HT-29 (cell line): ENCODE measurements at regions not wholly inside any gene's neighbourhood (a gene's known extent, or its start where the extent isn't known, plus 50 kb on each side); places are given as distances from the start of the nearest gene placed in this dataset.

Source experiments
- DNase-seq: peaks from one replicate; pipeline ENCODE4 v3.0.0-alpha.2; 2015; ENCODE audit warnings: low spot score

- DNase-seq: no peak
Measured at GRCh38 chr6:112717401-112717800, 370.3 kb downstream of the RFPL4B start.

DNA sequence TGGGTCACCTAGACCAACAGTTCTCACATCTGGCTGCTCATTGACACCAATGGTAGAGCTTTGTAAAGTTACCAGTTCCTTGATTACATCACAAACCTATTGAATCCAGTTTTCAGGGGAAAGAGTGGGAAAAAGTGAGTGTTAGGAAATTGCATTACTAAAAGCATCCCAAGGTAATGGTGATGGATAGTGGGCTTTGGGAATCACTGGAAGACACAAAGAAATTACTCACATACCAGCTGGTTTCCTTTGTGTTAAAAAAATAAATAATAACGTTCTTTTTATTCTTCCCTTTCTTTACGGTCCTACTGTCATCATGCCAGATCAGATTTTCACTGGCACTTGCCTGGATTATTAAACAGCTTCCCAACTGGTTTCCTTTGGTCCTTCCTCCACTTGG lies 370.7 kb downstream of the RFPL4B start:
- no peak for DNase-seq

DNA sequence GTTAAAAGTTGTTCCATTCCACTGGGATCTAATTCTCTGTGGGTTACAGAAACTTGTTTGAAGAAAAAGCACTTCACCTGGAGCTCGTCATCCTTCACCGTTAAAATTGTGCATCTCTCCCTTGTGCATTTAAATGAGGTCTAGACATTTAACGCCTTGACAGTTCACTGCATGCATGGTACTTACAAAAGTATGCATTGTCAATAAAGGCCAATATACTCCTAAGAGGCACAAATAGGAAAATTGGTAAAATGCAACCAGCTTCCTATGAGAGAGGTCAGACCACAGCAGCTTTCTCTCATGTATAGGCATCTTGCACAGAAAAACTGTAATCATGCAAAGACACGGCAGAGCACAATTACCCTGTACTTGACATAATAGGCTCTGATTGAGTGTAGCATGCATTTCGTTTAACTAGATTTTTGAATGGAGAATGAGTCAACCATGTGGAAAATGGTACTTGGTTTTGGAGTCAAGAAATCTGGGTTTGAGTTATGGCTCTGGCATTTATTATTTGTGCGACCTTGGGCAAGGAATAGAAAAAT lies 378.5 kb downstream of the RFPL4B start:
- no peak for DNase-seq

- no peak for DNase-seq
Measured at GRCh38 chr6:112735129-112735528, 388.0 kb downstream of the RFPL4B start.

DNA sequence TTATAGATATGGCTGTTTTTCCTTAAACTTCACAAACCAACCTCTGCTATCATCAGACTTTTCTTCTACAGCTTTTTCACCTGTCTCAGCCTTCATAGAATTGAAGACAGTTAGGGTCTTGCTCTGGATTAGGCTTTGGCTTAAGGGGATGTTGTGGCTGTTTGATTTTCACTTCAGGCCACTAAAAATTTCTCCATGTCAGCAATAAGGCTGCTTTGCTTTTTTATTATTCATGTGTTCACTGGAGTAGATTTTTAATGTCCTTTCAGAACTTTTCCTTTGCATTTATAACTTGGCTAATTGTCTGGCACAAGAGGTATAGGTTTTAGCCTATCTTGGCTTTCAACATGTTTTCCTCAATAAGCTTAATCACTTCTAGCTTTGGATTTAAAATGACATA lies 392.6 kb downstream of the RFPL4B start:
- DNase-seq: no peak

DNA sequence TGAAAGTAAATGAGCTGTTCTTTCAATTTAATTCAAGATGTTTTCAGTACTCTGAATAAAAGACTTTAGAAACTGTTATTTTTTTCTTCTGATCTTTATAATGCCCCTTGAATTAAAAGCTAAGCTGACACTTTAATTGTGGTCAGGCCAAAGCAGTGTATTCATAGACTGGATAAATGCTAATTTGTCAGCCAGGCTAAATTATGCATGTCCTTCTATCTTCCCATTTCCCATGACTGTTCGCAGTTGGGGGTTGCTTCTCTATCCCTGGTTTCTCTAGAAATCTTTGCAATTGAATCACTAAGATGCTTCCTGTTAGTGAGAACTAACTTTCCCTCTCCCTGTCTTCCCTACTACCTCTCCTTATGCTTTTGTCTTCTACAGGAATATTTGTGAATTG lies 396.2 kb downstream of the RFPL4B start:
- DNase-seq: no peak

DNA sequence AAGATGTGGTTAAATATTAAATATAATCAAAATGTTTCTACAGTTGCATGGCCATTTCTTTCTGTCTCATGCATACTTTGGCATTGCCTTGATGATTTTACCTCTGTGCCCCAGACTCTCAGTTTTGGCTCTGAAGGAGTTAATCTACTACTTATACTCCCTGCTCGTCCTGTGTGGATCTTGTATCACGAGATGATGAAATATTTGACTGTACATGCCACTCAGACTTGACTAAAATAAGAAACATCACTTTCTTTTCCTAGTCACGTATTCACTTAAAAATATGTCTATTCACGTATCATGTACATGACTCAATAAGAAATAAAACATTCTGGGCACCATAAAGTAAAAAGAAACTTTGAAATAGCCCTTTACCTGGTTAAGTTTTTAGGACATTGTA lies 397.7 kb downstream of the RFPL4B start:
- no peak for DNase-seq

DNA sequence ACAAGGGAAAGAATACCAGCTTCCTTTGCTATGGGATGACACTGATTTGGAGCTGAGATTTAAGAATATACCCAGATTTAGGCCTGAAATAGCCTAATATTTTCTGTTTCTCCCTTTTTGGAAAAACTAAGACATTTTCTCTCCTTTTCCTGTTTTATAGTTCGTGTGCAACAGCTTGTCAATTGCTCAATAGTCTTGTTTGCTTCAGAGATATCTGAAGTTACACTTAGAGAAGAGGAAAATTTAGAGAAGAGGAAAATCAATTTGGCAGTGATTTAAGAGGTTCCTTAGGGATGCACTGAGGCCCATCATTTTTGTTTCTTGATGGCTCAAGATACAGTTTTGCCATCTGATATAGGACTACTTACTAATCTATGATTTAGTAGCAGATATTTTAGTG lies 398.6 kb downstream of the RFPL4B start:
- no peak for DNase-seq

DNA sequence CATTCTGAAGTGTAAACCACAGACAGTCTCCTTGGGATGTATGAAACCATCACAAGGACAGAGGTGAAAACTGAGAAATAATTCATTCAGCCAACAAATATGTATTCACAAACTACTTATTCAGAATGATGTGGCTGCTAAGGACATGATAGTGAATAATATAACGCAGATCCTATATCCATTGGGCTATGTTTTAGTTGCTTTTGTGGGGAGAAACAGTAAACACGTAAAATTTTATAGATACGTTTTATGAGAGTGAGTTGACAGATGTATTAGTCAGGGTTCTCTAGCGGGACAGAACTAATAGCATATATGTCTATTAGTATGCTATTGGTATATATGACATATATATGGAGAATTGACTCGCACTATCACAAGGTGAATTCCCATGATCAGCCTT lies 402.5 kb downstream of the RFPL4B start:
- DNase-seq: peak; percentile 1

DNA sequence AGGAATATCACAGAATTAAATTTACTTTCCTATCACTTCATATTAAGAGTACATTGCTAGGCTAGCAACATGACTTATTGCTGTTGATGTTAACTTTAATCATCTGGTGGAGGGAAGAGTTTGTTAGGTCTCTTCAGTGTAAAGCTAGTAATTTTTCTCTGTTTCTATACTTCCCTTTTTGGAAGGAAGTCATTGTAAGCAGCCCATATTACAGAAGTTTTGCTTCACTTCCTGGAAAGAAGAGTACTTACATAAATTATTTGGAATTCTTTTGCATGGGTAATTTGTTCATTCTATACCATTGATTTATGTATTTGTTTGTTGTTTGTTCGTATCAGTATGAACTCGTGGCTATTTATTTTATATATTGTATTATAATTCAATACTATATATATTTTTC lies 405.2 kb downstream of the RFPL4B start:
- DNase-seq: no peak

DNA sequence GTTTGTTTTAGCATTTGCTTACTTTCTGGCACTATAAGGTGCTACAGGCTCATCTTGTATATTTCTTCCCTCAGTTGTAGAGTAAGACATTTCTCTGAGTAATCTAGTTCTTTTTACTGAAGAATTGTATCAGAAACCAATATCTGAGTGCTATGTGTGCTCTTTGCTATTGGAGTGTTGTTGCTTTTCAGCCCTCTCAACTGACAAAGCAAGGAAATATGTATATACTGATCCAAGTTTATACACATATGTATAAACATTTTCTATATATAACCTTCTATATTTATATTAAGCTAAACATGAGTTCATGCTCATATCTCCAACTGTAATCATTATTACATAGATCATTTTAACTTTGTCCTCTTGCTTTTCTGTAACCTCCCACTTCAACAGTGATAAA lies 405.7 kb downstream of the RFPL4B start:
- no peak for DNase-seq

DNA sequence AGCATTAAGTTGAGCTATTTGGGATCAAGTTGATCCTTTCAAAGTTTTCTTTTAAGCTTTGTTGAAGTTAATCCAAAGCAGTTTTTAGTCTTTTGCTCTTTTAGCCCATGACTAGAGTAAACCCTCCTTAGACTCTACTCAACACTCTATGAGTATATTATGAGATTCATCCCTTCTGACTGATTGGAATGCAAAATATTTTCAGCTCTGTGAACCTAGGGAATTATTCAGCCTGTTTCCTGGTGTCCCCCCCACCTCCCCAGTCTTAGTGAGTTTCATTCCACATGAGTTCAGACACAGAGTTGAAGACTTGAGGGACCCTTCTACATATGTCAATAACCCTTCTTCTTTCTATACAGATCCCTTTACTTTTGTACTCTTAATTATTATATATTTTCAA lies 413.7 kb downstream of the RFPL4B start:
- no peak for DNase-seq

DNA sequence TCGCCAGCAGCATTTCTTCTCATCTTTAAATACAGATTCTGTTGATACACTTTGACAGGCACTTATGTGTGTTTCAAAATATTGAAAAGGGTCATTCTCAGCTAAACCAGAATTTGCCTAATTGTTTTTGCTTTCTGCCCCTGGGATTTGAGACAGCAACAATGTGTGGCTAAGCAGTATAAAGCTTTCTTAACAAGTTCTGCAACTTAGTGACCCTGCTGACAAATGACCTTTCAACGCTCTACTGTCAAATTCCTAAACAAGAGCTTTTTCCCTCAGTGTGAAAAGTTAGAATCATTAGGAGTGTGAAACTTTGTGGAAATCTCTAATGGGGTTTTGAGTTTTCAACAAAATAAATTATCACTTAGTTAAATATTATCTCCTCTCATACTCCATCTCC lies 414.6 kb downstream of the RFPL4B start:
- no peak for DNase-seq

- no peak for DNase-seq
Measured at GRCh38 chr6:112764377-112764776, 417.2 kb downstream of the RFPL4B start.

DNA sequence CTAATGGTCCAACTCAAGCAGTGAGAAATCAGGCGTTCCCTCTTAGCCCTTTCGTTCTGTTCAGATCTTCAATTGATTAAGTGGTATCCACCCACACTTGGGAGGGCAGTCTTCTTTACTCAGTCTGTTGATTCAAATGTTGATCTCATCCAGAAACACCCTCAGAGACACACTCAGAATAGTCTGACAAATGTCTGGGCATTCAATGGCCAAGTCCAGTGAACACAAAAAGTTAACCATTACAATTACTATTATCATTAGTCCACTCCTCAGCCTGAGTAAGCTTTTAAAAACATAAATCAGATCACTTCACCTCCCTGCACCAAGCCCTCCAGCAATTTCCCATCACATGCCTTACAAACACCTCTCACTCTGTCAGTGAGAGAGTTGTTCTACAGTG lies 423.2 kb downstream of the RFPL4B start:
- DNase-seq: no peak

GRCh38 chr6:112773187-112773586 lies 426.1 kb downstream of the RFPL4B start:
- no peak for DNase-seq

- DNase-seq: no peak
Measured at GRCh38 chr6:112774319-112774718, 427.2 kb downstream of the RFPL4B start.

GRCh38 chr6:112780498-112781096 lies 433.5 kb downstream of the RFPL4B start:
- DNase-seq: peak; percentile 88

DNA sequence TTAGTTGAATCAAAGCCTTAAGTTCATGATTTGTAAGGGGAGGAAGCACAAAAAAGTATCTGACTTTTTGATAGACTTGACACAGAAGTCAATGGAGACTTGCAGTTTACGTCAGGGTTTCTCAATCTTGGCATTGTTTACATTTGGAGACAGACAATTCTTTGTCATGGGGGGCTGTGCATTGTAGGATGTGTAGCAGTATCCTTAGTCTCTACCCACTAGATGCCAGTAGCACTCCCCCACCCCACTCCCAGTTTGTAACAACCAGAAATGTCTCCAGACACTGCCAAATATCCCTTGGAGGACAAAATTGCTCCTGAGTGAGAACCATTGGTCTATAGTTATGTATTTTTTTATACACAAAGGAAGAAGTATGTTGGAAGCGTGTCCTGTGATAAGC lies 434.1 kb downstream of the RFPL4B start:
- no peak for DNase-seq

DNA sequence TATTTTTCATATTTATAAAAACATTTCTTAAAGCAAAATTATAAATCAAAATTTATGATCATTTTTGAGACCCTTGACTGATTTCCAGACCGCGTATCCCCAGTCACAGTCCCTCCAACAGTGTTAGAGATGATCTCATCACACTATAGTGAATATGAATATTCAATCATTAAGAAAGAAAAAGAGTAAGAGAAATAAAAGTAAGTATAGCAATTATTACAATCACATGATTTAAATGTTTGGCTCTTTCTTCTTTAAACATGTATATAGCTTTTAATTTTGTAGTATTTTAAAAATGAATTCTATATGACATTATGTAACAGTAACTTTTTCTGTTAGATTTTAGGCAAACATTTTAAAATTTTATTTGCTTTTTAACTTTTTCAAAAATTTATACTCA lies 438.3 kb downstream of the RFPL4B start:
- no peak for DNase-seq

GRCh38 chr6:112786801-112787200 lies 439.7 kb downstream of the RFPL4B start:
- DNase-seq: no peak

DNA sequence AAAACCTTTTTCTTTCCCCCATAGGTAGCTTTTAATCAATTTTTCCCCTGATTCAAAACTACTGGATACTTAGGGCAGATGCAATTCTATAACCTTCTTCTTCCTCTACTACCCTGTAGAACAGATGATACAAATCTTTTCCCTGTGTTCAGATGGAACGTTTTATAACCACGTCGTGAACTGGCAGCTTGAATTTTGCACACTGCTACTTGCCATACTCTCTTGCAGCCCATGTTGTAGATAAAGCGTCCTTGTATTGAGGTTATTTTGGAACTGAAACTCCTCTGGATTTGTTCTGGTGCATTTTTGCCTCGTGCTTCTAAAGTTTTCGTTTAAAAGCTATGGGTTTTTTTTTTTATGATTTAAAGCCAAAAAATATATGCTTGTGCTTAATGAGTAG lies 440.2 kb downstream of the RFPL4B start:
- DNase-seq: no peak

GRCh38 chr6:112795316-112795715 lies 448.2 kb downstream of the RFPL4B start:
- DNase-seq: no peak

DNA sequence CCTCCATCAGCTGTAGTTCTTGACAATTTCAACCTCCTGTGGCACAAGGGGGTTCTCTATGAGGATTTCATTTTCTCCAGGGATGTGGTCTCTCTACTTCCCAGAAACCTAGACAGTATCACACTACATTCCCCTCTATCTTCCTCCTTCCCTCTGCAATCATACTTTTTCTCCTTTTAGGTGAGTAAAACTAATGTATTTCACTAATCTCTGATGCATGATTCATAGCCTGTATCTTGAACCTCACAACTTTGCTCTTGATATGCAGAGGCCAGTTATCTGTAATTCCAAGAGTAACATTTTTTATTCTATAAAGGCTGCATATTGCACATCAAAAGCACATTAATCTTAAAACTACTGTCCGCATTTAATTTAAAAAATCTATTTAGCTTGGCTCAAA lies 449.6 kb downstream of the RFPL4B start:
- DNase-seq: no peak
